Gastroesophageal sphincter (tissue), 3 donors: ENCODE measurements at regions not wholly inside any gene's neighbourhood (a gene's known extent, or its start where the extent isn't known, plus 50 kb on each side); places are given as distances from the start of the nearest gene placed in this dataset.

ENCODE experiments used
- CTCF ChIP-seq, 4 experiments: fragments of 200-600 bp in 2 of 4; fragments of 450-650 bp in 2 of 4; sonication (generic) in 1 of 4; IDR thresholded peaks; one replicate each; pipeline ENCODE4 v1.5.1; 2017 to 2019; ENCODE audit warnings: antibody characterized with exemption in 4 of 4, mild to moderate bottlenecking in 2 of 4, moderate library complexity in 2 of 4
- EP300 ChIP-seq: sonication (generic); formaldehyde crosslinking; IDR thresholded peaks from one replicate; pipeline ENCODE4 v1.6.1; 2017; ENCODE audit warnings: antibody characterized with exemption, mild to moderate bottlenecking
- POLR2A ChIP-seq, 2 donors: fragments of 450-650 bp; IDR thresholded peaks; one replicate each; pipeline ENCODE4 v1.6.1; 2017; ENCODE audit warnings: antibody characterized with exemption in 2 of 2, mild to moderate bottlenecking in 2 of 2, moderate library complexity in 1 of 2
- POLR2AphosphoS5 ChIP-seq: sonication (generic); formaldehyde crosslinking; IDR thresholded peaks from one replicate; pipeline ENCODE4 v1.6.1; 2017; ENCODE audit warnings: antibody characterized with exemption

DNA sequence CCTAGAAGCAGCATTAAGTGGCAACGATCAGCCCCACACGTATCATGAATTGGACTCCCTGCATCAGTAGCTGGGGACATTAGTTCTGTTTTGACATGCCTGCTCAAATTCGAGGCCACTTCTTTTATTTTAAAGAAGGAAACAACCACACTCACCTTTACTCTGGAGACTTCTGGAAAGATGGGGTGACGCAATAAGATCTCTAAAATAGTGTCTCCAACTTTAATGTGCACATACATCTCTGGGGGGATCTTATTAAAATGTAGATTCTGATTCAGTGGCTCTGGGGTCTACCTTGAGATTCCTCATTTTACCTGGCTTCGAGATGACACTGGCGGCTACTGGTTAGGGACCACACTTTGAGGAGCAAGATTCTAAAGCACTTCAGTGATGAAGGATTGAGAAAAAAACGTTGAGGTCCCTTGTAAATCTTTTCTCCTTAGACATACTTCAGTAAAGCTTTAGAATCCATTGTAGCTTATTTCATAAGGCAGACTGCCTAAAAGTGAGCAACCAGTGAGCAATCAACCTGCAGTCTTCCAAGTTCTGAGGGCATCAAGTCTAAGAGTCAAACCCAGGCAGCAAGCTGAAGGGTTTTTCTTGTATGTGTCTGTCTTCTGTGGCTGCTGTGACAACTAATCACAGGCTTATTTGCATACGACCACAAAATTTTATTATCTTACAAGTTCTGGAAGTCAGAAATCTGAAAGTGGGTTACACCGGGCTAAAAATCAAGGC, 718.6 kb upstream of the TBX3 start:
- TF ChIP-seq CTCF (IDR thresholded peaks at IDR 0.05) = no peak
- no peak for TF ChIP-seq POLR2A (IDR thresholded peaks at IDR 0.05)
- TF ChIP-seq EP300 = no peak
- no peak for TF ChIP-seq POLR2AphosphoS5
